Liver (tissue), 8 donors: ENCODE measurements at regions not wholly inside any gene's neighbourhood (a gene's known extent, or its start where the extent isn't known, plus 50 kb on each side); places are given as distances from the start of the nearest gene placed in this dataset.

Experiments used
- DNase-seq: peaks from one replicate; pipeline ENCODE4 v3.0.0-alpha.2; 2017; ENCODE audit warnings: low spot score
- H3K27ac ChIP-seq, 2 donors: one replicate each; pipeline ENCODE4 v1.7.0; 2013; ENCODE audit warnings: inconsistent platforms in 2 of 2, low read length in 2 of 2, control low read depth in 1 of 2, low read depth in 1 of 2, mild to moderate bottlenecking in 1 of 2
- H3K27me3 ChIP-seq, 4 donors: one replicate each; pipeline versions ENCODE4 v1.6.1 to v1.7.0; 2013; ENCODE audit warnings: low read length in 3 of 4, inconsistent platforms in 1 of 4, mild to moderate bottlenecking in 1 of 4, moderate library complexity in 1 of 4; ENCODE audit not compliant: control insufficient read depth in 4 of 4, insufficient read depth in 4 of 4
- H3K36me3 ChIP-seq, 4 donors: one replicate each; pipeline versions ENCODE4 v1.6.1 to v1.7.0; 2013; ENCODE audit warnings: low read length in 3 of 4, mild to moderate bottlenecking in 3 of 4, low read depth in 1 of 4, moderate library complexity in 1 of 4; ENCODE audit not compliant: control insufficient read depth in 4 of 4, insufficient read depth in 3 of 4
- H3K4me1 ChIP-seq, 4 donors: one replicate each; pipeline versions ENCODE4 v1.6.1 to v1.7.0; 2013; ENCODE audit warnings: low read length in 3 of 4, mild to moderate bottlenecking in 3 of 4, moderate library complexity in 1 of 4; ENCODE audit not compliant: control insufficient read depth in 4 of 4, insufficient read depth in 4 of 4
- H3K4me3 ChIP-seq, 3 donors: one replicate each; pipeline versions ENCODE4 v1.6.1 to v1.7.0; 2013; ENCODE audit warnings: low read length in 3 of 3, control low read depth in 1 of 3, low read depth in 1 of 3, mild to moderate bottlenecking in 1 of 3
- H3K9ac ChIP-seq, 2 donors: one replicate each; pipeline ENCODE4 v1.7.0; 2013; ENCODE audit warnings: low read length in 2 of 2, mild to moderate bottlenecking in 2 of 2, moderate library complexity in 2 of 2, control low read depth in 1 of 2, low read depth in 1 of 2
- H3K9me3 ChIP-seq, 4 donors: one replicate each; pipeline versions ENCODE4 v1.6.1 to v1.7.0; 2013; ENCODE audit warnings: low read length in 3 of 4; ENCODE audit not compliant: control insufficient read depth in 4 of 4
- EGR1 ChIP-seq, 2 donors: IDR thresholded peaks; 2 replicates each; pipeline ENCODE4 v1.6.1; 2016 to 2018; ENCODE audit warnings: antibody characterized with exemption in 2 of 2, low read depth in 2 of 2
- FOXA1 ChIP-seq: IDR thresholded peaks from 2 replicates; pipeline ENCODE4 v1.6.1; 2016; ENCODE audit warnings: antibody characterized with exemption
- FOXA2 ChIP-seq: IDR thresholded peaks from 2 replicates; pipeline ENCODE4 v1.6.1; 2016; ENCODE audit warnings: antibody characterized with exemption
- GABPA ChIP-seq, 2 donors: IDR thresholded peaks in 1 of 2; conservative IDR thresholded peaks in 1 of 2; 2 replicates each; pipeline ENCODE4 v1.6.1; 2016; ENCODE audit warnings: antibody characterized with exemption in 2 of 2, mild to moderate bottlenecking in 1 of 2, moderate library complexity in 1 of 2
- HNF4A ChIP-seq, 2 donors: conservative IDR thresholded peaks; 2 replicates each; pipeline ENCODE4 v1.6.1; 2016; ENCODE audit warnings: antibody characterized with exemption in 2 of 2, mild to moderate bottlenecking in 2 of 2
- HNF4G ChIP-seq: IDR thresholded peaks from 2 replicates; pipeline ENCODE4 v1.6.1; 2016; ENCODE audit warnings: antibody characterized with exemption
- JUND ChIP-seq, 2 donors: IDR thresholded peaks; 2 replicates each; pipeline ENCODE4 v1.6.1; 2016; ENCODE audit warnings: antibody characterized with exemption in 2 of 2
- NR2F2 ChIP-seq: IDR thresholded peaks from 2 replicates; pipeline ENCODE4 v1.6.1; 2016; ENCODE audit warnings: antibody characterized with exemption
- RAD21 ChIP-seq, 2 donors: IDR thresholded peaks; 2 replicates each; pipeline ENCODE4 v1.6.1; 2016; ENCODE audit warnings: antibody characterized with exemption in 2 of 2, mild to moderate bottlenecking in 2 of 2
- REST ChIP-seq: IDR thresholded peaks from 2 replicates; pipeline ENCODE4 v1.6.1; 2016; ENCODE audit warnings: antibody characterized with exemption, mild to moderate bottlenecking
- RXRA ChIP-seq, 2 donors: IDR thresholded peaks; 2 replicates each; pipeline ENCODE4 v1.6.1; 2017 to 2018; ENCODE audit warnings: antibody characterized with exemption in 2 of 2, mild to moderate bottlenecking in 1 of 2
- SP1 ChIP-seq: IDR thresholded peaks from 2 replicates; pipeline ENCODE4 v1.6.1; 2018; ENCODE audit warnings: antibody characterized with exemption, mild to moderate bottlenecking
- TAF1 ChIP-seq: conservative IDR thresholded peaks from 2 replicates; pipeline ENCODE4 v1.6.1; 2016; ENCODE audit warnings: antibody characterized with exemption, mild to moderate bottlenecking
- YY1 ChIP-seq: IDR thresholded peaks from 2 replicates; pipeline ENCODE4 v1.6.1; 2016; ENCODE audit warnings: antibody characterized with exemption, mild to moderate bottlenecking
- WGBS: extraction: QIAGEN DNeasy Blood & Tissue Kit; methylation state at CpG from one replicate; pipeline ENCODE4 v1.1.7; 2013; 5-methylcytosine and 5-hydroxymethylcytosine counted together
- TF ChIP-seq, protein P1 (sequence below): IDR thresholded peaks from 2 replicates; pipeline ENCODE4 v1.6.1; 2016; ENCODE audit warnings: antibody characterized with exemption
- TF ChIP-seq, protein P2 (sequence below): IDR thresholded peaks from 2 replicates; pipeline ENCODE4 v1.6.1; 2016; ENCODE audit warnings: antibody characterized with exemption
- TF ChIP-seq, protein P3 (sequence below): fragments of 150-350 bp; IDR thresholded peaks from 2 replicates; pipeline ENCODE4 v1.5.1; 2017; ENCODE audit warnings: improper control_type of control experiment, low read depth, low read length; ENCODE audit not compliant: missing input control
- TF ChIP-seq, protein P4 (sequence below): IDR thresholded peaks from 2 replicates; pipeline ENCODE4 v1.6.1; 2016; ENCODE audit warnings: antibody characterized with exemption
- donor health status: healthy.
- donor health status: healthy.
- donor health status: healthy.
- donor health status: healthy.
- donor health status: healthy.

- Histone ChIP-seq H3K27me3 (no peaks in the 10 kb centered on the region), H3K36me3 (no peaks in the 10 kb centered on the region), H3K9ac (no peak overlapping the region), H3K27ac (no peak overlapping the region), H3K4me1 (no peaks in the 10 kb centered on the region), H3K4me3 (no peak overlapping the region), H3K9me3 (no peaks in the 10 kb centered on the region)
- DNase-seq = no peak
- TF ChIP-seq HNF4G (no peak), HNF4A (conservative IDR thresholded peaks at IDR 0.05) (no peak)
These were observed 198.6 kb downstream of the CEP135 start for GRCh38 chr4:56147371-56147770.

DNA sequence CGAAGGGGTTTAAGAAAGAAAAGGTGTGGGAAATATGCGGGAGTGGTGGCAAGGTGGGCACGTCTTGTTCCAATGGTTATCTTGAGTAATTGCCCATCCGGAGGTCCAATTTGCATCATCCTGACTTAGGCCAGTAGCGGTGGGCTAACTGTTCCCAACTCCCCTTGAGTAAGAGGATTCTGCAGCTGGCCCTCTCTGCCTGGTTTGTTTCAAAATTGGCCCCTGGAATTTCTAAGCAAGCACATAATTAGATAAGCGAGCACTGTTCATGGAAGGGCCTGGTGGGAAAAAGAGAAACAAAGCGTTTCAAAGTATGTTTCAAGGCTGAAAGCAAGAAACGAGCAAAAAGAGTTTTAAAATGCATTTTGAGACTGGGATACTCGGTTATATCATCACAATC, 198.2 kb downstream of the CEP135 start:
- Histone ChIP-seq H3K4me1 (no peaks in the 10 kb centered on the region), H3K27me3 (no peaks in the 10 kb centered on the region), H3K9ac (no peak overlapping the region), H3K27ac (no peak overlapping the region), H3K4me3 (no peak overlapping the region), H3K9me3 (no peaks in the 10 kb centered on the region), H3K36me3 (no peaks in the 10 kb centered on the region)
- no peak for TF ChIP-seq HNF4G
- no peak for TF ChIP-seq EGR1 (IDR thresholded peaks at IDR 0.05; ENCODE audit: low read depth in 2 of 2)
- TF ChIP-seq, protein P1, sequence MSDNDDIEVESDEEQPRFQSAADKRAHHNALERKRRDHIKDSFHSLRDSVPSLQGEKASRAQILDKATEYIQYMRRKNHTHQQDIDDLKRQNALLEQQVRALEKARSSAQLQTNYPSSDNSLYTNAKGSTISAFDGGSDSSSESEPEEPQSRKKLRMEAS = no peak
- TF ChIP-seq FOXA1 = no peak
- no peak for TF ChIP-seq REST
- TF ChIP-seq TAF1 = no peak
- no peak for TF ChIP-seq GABPA (IDR thresholded peaks at IDR 0.05 in 1 of 2, conservative IDR thresholded peaks at IDR 0.05 in 1 of 2)
- no peak for TF ChIP-seq NR2F2
- no peak for TF ChIP-seq FOXA2
- TF ChIP-seq, protein P2, sequence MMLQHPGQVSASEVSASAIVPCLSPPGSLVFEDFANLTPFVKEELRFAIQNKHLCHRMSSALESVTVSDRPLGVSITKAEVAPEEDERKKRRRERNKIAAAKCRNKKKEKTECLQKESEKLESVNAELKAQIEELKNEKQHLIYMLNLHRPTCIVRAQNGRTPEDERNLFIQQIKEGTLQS = no peak
- TF ChIP-seq YY1 = no peak
- TF ChIP-seq, protein P3, sequence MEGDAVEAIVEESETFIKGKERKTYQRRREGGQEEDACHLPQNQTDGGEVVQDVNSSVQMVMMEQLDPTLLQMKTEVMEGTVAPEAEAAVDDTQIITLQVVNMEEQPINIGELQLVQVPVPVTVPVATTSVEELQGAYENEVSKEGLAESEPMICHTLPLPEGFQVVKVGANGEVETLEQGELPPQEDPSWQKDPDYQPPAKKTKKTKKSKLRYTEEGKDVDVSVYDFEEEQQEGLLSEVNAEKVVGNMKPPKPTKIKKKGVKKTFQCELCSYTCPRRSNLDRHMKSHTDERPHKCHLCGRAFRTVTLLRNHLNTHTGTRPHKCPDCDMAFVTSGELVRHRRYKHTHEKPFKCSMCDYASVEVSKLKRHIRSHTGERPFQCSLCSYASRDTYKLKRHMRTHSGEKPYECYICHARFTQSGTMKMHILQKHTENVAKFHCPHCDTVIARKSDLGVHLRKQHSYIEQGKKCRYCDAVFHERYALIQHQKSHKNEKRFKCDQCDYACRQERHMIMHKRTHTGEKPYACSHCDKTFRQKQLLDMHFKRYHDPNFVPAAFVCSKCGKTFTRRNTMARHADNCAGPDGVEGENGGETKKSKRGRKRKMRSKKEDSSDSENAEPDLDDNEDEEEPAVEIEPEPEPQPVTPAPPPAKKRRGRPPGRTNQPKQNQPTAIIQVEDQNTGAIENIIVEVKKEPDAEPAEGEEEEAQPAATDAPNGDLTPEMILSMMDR = no peak
- TF ChIP-seq RXRA (IDR thresholded peaks at IDR 0.05) = no peak
- TF ChIP-seq, protein P4, sequence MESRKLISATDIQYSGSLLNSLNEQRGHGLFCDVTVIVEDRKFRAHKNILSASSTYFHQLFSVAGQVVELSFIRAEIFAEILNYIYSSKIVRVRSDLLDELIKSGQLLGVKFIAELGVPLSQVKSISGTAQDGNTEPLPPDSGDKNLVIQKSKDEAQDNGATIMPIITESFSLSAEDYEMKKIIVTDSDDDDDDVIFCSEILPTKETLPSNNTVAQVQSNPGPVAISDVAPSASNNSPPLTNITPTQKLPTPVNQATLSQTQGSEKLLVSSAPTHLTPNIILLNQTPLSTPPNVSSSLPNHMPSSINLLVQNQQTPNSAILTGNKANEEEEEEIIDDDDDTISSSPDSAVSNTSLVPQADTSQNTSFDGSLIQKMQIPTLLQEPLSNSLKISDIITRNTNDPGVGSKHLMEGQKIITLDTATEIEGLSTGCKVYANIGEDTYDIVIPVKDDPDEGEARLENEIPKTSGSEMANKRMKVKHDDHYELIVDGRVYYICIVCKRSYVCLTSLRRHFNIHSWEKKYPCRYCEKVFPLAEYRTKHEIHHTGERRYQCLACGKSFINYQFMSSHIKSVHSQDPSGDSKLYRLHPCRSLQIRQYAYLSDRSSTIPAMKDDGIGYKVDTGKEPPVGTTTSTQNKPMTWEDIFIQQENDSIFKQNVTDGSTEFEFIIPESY = no peak
- no peak for TF ChIP-seq SP1
- no peak for TF ChIP-seq JUND (IDR thresholded peaks at IDR 0.05)
- no peak for TF ChIP-seq RAD21 (IDR thresholded peaks at IDR 0.05)
- TF ChIP-seq HNF4A (conservative IDR thresholded peaks at IDR 0.05) = no peak
- no peak for DNase-seq
- WGBS = 91% methylated on average over 9 of the region's 9 CpGs
